HEK293 (cell line): ENCODE measurements at regions not wholly inside any gene's neighbourhood (a gene's known extent, or its start where the extent isn't known, plus 50 kb on each side); places are given as distances from the start of the nearest gene placed in this dataset.

Source experiments
- IKZF3 ChIP-seq: fragments of 450-650 bp; IDR thresholded peaks from 2 replicates; pipeline ENCODE4 v1.5.0; 2018; ENCODE audit warnings: missing biosample characterization, mild to moderate bottlenecking, missing genetic modification characterization, moderate library complexity
- SETDB1 ChIP-seq: IDR thresholded peaks from one replicate; pipeline ENCODE4 v1.6.1; 2017; ENCODE audit warnings: mild to moderate bottlenecking, low read length, moderate library complexity, mixed read lengths; ENCODE audit not compliant: insufficient read length
- YY1 ChIP-seq: fragments of 450-650 bp; formaldehyde crosslinking; IDR thresholded peaks from 2 replicates; pipeline ENCODE4 v1.5.1; 2018; ENCODE audit warnings: missing biosample characterization, missing genetic modification characterization
- ZNF146 ChIP-seq: fragments of 450-650 bp; formaldehyde crosslinking; IDR thresholded peaks from 2 replicates; pipeline ENCODE4 v1.5.1; 2016; ENCODE audit warnings: missing biosample characterization, missing genetic modification characterization
- ZNF600 ChIP-seq: fragments of 450-650 bp; formaldehyde crosslinking; IDR thresholded peaks from 2 replicates; pipeline ENCODE4 v1.5.1; 2016; ENCODE audit warnings: missing biosample characterization, missing genetic modification characterization
- ZNF654 ChIP-seq: fragments of 450-650 bp; formaldehyde crosslinking; IDR thresholded peaks from 2 replicates; pipeline ENCODE4 v1.5.1; 2016; ENCODE audit warnings: low read depth, missing biosample characterization, missing genetic modification characterization
- ZNF785 ChIP-seq: fragments of 450-650 bp; formaldehyde crosslinking; IDR thresholded peaks from 2 replicates; pipeline ENCODE4 v1.5.1; 2016; ENCODE audit warnings: missing biosample characterization, missing genetic modification characterization
- TF ChIP-seq, protein P1 (sequence below): fragments of 450-650 bp; formaldehyde crosslinking; IDR thresholded peaks from 2 replicates; pipeline ENCODE4 v1.5.1; 2016; ENCODE audit warnings: missing biosample characterization, missing genetic modification characterization

DNA sequence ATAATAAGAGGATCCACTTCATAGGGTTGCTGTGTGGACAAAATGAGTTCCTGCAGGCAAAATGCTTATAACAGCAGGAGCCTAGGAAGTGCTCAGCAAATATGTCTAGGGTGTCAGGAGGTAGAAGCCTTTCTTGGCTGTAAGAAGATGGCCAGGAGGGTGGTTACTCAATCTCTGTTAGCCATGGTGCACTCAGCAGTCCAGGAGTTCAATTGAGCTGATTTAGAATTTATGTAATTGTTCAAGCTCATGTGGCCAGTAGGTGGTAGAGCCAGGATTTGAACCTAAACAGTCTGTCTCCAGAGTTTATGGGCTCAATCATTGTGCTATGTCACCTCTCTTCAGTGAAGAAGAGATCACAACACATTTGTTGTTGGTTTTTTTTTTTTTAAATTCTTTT lies 381.2 kb downstream of the KIF4B start:
- TF ChIP-seq, protein P1, sequence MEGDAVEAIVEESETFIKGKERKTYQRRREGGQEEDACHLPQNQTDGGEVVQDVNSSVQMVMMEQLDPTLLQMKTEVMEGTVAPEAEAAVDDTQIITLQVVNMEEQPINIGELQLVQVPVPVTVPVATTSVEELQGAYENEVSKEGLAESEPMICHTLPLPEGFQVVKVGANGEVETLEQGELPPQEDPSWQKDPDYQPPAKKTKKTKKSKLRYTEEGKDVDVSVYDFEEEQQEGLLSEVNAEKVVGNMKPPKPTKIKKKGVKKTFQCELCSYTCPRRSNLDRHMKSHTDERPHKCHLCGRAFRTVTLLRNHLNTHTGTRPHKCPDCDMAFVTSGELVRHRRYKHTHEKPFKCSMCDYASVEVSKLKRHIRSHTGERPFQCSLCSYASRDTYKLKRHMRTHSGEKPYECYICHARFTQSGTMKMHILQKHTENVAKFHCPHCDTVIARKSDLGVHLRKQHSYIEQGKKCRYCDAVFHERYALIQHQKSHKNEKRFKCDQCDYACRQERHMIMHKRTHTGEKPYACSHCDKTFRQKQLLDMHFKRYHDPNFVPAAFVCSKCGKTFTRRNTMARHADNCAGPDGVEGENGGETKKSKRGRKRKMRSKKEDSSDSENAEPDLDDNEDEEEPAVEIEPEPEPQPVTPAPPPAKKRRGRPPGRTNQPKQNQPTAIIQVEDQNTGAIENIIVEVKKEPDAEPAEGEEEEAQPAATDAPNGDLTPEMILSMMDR (tag by site-specific recombination): no peak
- TF ChIP-seq ZNF654 (no peak), ZNF600 (tag by site-specific recombination) (no peak), ZNF785 (tag by site-specific recombination) (no peak), YY1 (tag by site-specific recombination) (no peak), ZNF146 (tag by site-specific recombination) (no peak), IKZF3 (tag by site-specific recombination) (no peak), SETDB1 (no peak)
